ENCODE measurements at regions not wholly inside any gene's neighbourhood (a gene's known extent, or its start where the extent isn't known, plus 50 kb on each side); places are given as distances from the start of the nearest gene placed in this dataset.

DNA sequence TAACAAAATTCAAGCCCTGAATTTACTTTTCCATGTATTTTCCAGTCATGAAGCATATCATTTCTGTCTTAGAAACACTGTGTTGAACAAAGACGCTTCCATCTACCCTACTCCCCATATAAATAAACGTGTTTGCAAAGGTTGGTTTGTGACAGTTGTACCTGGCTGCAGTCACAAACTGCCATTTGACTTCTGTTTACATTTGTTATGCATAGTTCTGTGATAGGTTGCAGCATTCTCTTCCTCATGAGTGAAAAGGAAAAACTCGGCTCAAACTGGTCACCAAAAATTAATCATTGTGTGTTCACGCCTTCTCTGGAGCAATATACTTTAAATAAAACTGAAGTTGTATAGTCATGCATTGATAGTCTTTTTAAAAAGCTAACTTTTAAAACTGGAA, 69.3 kb upstream of the MOCS2 start:
- Histone ChIP-seq H3K27me3 (ENCODE audit: control insufficient read depth, insufficient read depth, low read length) (no peaks in the 10 kb centered on the region), H3K9ac (ENCODE audit: low read depth, low read length) (no peak overlapping the region), H3K27ac (ENCODE audit: low read depth, low read length) (no peak overlapping the region), H3K4me3 (ENCODE audit: low read depth, low read length) (no peak overlapping the region), H3K36me3 (ENCODE audit: control insufficient read depth, insufficient read depth, low read length) (no peaks in the 10 kb centered on the region), H3K9me3 (ENCODE audit: control insufficient read depth, insufficient read depth, low read length) (no peaks in the 10 kb centered on the region), H3K4me1 (ENCODE audit: control insufficient read depth, insufficient read depth, low read length) (no peaks in the 10 kb centered on the region)

DNA sequence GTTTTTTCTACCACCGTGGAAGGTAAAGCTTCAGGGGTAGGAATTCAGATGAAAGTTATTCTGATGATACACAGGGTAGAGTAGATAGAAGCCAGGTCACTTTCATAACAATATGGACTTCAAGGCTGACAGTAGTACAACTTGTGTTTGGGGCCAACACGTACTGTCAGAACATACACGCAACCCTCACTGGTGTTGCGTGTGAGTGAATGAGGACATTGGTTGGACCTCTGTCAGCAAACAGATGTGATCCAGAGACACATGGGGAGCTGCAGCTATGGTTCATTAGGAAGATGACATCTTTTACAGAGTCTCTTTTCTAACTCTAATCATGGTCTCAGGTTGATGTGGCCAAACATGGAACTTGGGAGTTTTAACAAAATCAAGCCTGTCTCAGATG, 70.1 kb upstream of the MOCS2 start:
- Histone ChIP-seq H3K9me3 (ENCODE audit: control insufficient read depth, insufficient read depth, low read length) (no peaks in the 10 kb centered on the region), H3K9ac (ENCODE audit: low read depth, low read length) (no peak overlapping the region), H3K27ac (ENCODE audit: low read depth, low read length) (no peak overlapping the region), H3K36me3 (ENCODE audit: control insufficient read depth, insufficient read depth, low read length) (no peaks in the 10 kb centered on the region), H3K4me3 (ENCODE audit: low read depth, low read length) (no peak overlapping the region), H3K27me3 (ENCODE audit: control insufficient read depth, insufficient read depth, low read length) (no peaks in the 10 kb centered on the region), H3K4me1 (ENCODE audit: control insufficient read depth, insufficient read depth, low read length) (no peaks in the 10 kb centered on the region)

GRCh38 chr5:53180538-53180937, 71.0 kb upstream of the MOCS2 start:
- Histone ChIP-seq H3K27me3 (ENCODE audit: control insufficient read depth, insufficient read depth, low read length) (no peaks in the 10 kb centered on the region), H3K36me3 (ENCODE audit: control insufficient read depth, insufficient read depth, low read length) (no peaks in the 10 kb centered on the region), H3K27ac (ENCODE audit: low read depth, low read length) (no peak overlapping the region), H3K4me1 (ENCODE audit: control insufficient read depth, insufficient read depth, low read length) (no peaks in the 10 kb centered on the region), H3K4me3 (ENCODE audit: low read depth, low read length) (no peak overlapping the region), H3K9me3 (ENCODE audit: control insufficient read depth, insufficient read depth, low read length) (no peaks in the 10 kb centered on the region), H3K9ac (ENCODE audit: low read depth, low read length) (no peak overlapping the region)

DNA sequence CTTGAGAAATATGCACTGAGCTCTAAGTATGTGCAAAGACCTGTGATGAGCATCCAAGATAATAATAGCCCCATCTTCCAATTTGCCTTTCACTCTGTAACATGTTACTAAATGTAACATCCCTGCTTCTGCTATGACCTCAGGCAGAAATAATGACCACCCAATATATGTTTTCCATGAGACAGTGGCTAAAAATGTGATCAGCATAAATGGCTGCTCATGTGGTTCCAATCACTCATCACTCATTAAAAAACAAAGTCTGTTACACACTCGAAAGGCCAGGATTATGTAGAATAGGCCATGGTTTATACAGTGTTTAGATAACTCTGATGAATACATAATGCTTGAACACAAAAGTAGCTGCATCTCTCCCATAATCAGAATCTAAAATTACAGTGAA, 71.4 kb upstream of the MOCS2 start:
- Histone ChIP-seq H3K9me3 (ENCODE audit: control insufficient read depth, insufficient read depth, low read length) (no peaks in the 10 kb centered on the region), H3K27ac (ENCODE audit: low read depth, low read length) (no peak overlapping the region), H3K36me3 (ENCODE audit: control insufficient read depth, insufficient read depth, low read length) (no peaks in the 10 kb centered on the region), H3K4me3 (ENCODE audit: low read depth, low read length) (no peak overlapping the region), H3K9ac (ENCODE audit: low read depth, low read length) (no peak overlapping the region), H3K27me3 (ENCODE audit: control insufficient read depth, insufficient read depth, low read length) (no peaks in the 10 kb centered on the region), H3K4me1 (ENCODE audit: control insufficient read depth, insufficient read depth, low read length) (no peaks in the 10 kb centered on the region)

DNA sequence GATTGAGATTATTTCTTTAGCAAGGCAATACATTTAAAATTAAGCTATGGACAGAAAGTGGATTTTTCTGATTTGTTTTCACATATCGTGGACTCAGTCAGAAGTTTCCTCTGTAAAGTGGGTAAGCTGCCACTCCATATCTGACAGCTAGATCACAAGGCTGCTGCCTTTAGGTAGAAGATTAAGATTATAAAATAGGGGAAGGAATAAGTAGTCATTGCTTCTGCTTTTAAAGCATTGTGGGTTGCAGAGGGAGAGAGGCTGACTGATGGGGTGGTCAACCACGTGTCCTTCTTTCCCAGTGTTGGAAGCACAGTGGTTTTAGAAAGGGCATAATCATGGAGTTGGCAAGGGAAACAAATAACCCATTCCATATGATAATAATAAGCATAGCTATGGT, 74.3 kb upstream of the MOCS2 start:
- no peaks in the 10 kb centered on the region for H3K4me1 ChIP-seq (ENCODE audit: control insufficient read depth, insufficient read depth, low read length)
- H3K9me3 ChIP-seq (ENCODE audit: control insufficient read depth, insufficient read depth, low read length): no peaks in the 10 kb centered on the region
- H3K27ac ChIP-seq (ENCODE audit: low read depth, low read length): no peak overlapping the region
- H3K4me3 ChIP-seq (ENCODE audit: low read depth, low read length): no peak overlapping the region
- H3K36me3 ChIP-seq (ENCODE audit: control insufficient read depth, insufficient read depth, low read length): no peaks in the 10 kb centered on the region
- H3K27me3 ChIP-seq (ENCODE audit: control insufficient read depth, insufficient read depth, low read length): no peaks in the 10 kb centered on the region
- H3K9ac ChIP-seq (ENCODE audit: low read depth, low read length): no peak overlapping the region

GRCh38 chr5:53191548-53192165, 82.1 kb upstream of the MOCS2 start:
- 0 out of 2 replicates have a peak, but pooled peaks cover 4% of the 10 kb centered on the region for H3K4me1 ChIP-seq (ENCODE audit: control insufficient read depth, insufficient read depth, low read length)
- no peak overlapping the region for H3K27ac ChIP-seq (ENCODE audit: low read depth, low read length)
- H3K4me3 ChIP-seq (ENCODE audit: low read depth, low read length): no peak overlapping the region
- no peaks in the 10 kb centered on the region for H3K27me3 ChIP-seq (ENCODE audit: control insufficient read depth, insufficient read depth, low read length)
- no peaks in the 10 kb centered on the region for H3K36me3 ChIP-seq (ENCODE audit: control insufficient read depth, insufficient read depth, low read length)
- no peak overlapping the region for H3K9ac ChIP-seq (ENCODE audit: low read depth, low read length)
- peaks cover 3% of the 10 kb centered on the region; the same call in 1 of the 2 replicates for H3K9me3 ChIP-seq (ENCODE audit: control insufficient read depth, insufficient read depth, low read length)

DNA sequence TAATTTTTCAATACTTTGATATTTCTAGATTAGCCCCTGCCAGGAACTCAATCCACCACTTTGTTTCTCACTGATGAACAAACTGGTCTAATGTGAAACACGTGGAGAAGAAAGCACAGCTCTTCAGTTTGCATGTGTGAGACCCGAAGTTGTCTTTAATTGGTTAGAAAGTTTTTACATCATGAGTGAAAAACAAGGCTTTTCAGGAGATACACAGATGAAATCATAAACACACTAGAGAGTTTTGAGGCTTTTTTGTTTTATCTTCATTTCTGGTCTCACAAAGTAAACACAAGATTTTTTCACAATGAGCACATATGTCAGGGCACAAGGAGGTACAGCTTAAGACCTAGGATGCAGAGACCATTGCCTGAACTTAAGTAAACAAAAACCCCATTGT, 84.5 kb upstream of the MOCS2 start:
- H3K9me3 ChIP-seq (ENCODE audit: control insufficient read depth, insufficient read depth, low read length): peaks cover 3% of the 10 kb centered on the region; the same call in 1 of the 2 replicates
- 0 out of 2 replicates have a peak, but pooled peaks cover 4% of the 10 kb centered on the region for H3K4me1 ChIP-seq (ENCODE audit: control insufficient read depth, insufficient read depth, low read length)
- H3K36me3 ChIP-seq (ENCODE audit: control insufficient read depth, insufficient read depth, low read length): no peaks in the 10 kb centered on the region
- no peaks in the 10 kb centered on the region for H3K27me3 ChIP-seq (ENCODE audit: control insufficient read depth, insufficient read depth, low read length)
- no peak overlapping the region for H3K27ac ChIP-seq (ENCODE audit: low read depth, low read length)
- H3K4me3 ChIP-seq (ENCODE audit: low read depth, low read length): no peak overlapping the region
- no peak overlapping the region for H3K9ac ChIP-seq (ENCODE audit: low read depth, low read length)

- Histone ChIP-seq H3K4me3 (ENCODE audit: low read depth, low read length) (no peak overlapping the region), H3K27ac (ENCODE audit: low read depth, low read length) (no peak overlapping the region), H3K27me3 (ENCODE audit: control insufficient read depth, insufficient read depth, low read length) (no peaks in the 10 kb centered on the region), H3K9me3 (ENCODE audit: control insufficient read depth, insufficient read depth, low read length) (no peaks in the 10 kb centered on the region), H3K36me3 (ENCODE audit: control insufficient read depth, insufficient read depth, low read length) (no peaks in the 10 kb centered on the region), H3K9ac (ENCODE audit: low read depth, low read length) (no peak overlapping the region), H3K4me1 (ENCODE audit: control insufficient read depth, insufficient read depth, low read length) (no peaks in the 10 kb centered on the region)
These were observed 90.3 kb upstream of the MOCS2 start for GRCh38 chr5:53199882-53200281.

- no peaks in the 10 kb centered on the region for H3K9me3 ChIP-seq (ENCODE audit: control insufficient read depth, insufficient read depth, low read length)
- H3K36me3 ChIP-seq (ENCODE audit: control insufficient read depth, insufficient read depth, low read length): no peaks in the 10 kb centered on the region
- H3K4me3 ChIP-seq (ENCODE audit: low read depth, low read length): no peak overlapping the region
- no peak overlapping the region for H3K9ac ChIP-seq (ENCODE audit: low read depth, low read length)
- H3K27me3 ChIP-seq (ENCODE audit: control insufficient read depth, insufficient read depth, low read length): no peaks in the 10 kb centered on the region
- no peaks in the 10 kb centered on the region for H3K4me1 ChIP-seq (ENCODE audit: control insufficient read depth, insufficient read depth, low read length)
- H3K27ac ChIP-seq (ENCODE audit: low read depth, low read length): no peak overlapping the region
These were observed 90.7 kb upstream of the MOCS2 start for GRCh38 chr5:53200306-53200705.

DNA sequence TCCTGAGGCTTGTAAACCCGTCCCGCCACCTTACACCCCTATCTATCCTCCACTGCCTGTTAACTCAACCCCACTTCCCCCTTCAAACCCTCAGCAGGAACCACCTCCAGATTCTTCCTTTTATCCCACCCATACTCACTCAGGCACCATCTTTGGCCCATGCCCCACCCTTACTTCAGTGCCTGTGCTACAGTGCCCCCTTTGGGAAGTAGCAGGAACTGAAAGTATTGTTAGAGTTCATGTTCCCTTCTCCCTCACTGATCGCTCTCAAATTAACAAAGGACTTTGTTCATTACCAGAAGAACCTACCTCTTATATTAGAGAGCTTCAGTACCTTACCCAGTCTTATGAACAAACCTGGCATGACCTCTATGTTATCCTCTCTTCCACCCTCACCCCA, 92.2 kb upstream of the MOCS2 start:
- no peak overlapping the region for H3K4me3 ChIP-seq (ENCODE audit: low read depth, low read length)
- no peaks in the 10 kb centered on the region for H3K36me3 ChIP-seq (ENCODE audit: control insufficient read depth, insufficient read depth, low read length)
- H3K9ac ChIP-seq (ENCODE audit: low read depth, low read length): no peak overlapping the region
- H3K9me3 ChIP-seq (ENCODE audit: control insufficient read depth, insufficient read depth, low read length): no peaks in the 10 kb centered on the region
- no peak overlapping the region for H3K27ac ChIP-seq (ENCODE audit: low read depth, low read length)
- H3K27me3 ChIP-seq (ENCODE audit: control insufficient read depth, insufficient read depth, low read length): no peaks in the 10 kb centered on the region
- H3K4me1 ChIP-seq (ENCODE audit: control insufficient read depth, insufficient read depth, low read length): no peaks in the 10 kb centered on the region

- Histone ChIP-seq H3K4me3 (ENCODE audit: low read depth, low read length) (no peak overlapping the region), H3K9me3 (ENCODE audit: control insufficient read depth, insufficient read depth, low read length) (no peaks in the 10 kb centered on the region), H3K27me3 (ENCODE audit: control insufficient read depth, insufficient read depth, low read length) (no peaks in the 10 kb centered on the region), H3K36me3 (ENCODE audit: control insufficient read depth, insufficient read depth, low read length) (no peaks in the 10 kb centered on the region), H3K4me1 (ENCODE audit: control insufficient read depth, insufficient read depth, low read length) (no peaks in the 10 kb centered on the region), H3K27ac (ENCODE audit: low read depth, low read length) (no peak overlapping the region), H3K9ac (ENCODE audit: low read depth, low read length) (no peak overlapping the region)
These were observed 97.0 kb upstream of the MOCS2 start for GRCh38 chr5:53206562-53206961.
